HepG2 (cell line): ENCODE measurements at regions not wholly inside any gene's neighbourhood (a gene's known extent, or its start where the extent isn't known, plus 50 kb on each side); places are given as distances from the start of the nearest gene placed in this dataset.

Experiments used
- ATAC-seq: fragments of 200-7000 bp; cut with Tn5 transposase; 3 replicates; pipeline ENCODE4 v1.9.1; 2020; ENCODE audit warnings: mild to moderate bottlenecking, moderate library complexity
- BruUV-seq: library from RNA; stranded (reverse); fragments of 400-500 nt; replicated peaks from 2 replicates; lab custom pipeline; 2021; lab: Mats Ljungman, UMichigan
- CTCF ChIA-PET: fragments of 300-600 bp; formaldehyde crosslinking; extraction: SDS; loops from one replicate; lab custom pipeline; 2021; ENCODE audit warnings: low total read pairs, inconsistent platforms, low intra/inter-chr PET ratio; lab: Yijun Ruan, JAX
- POLR2A ChIA-PET: fragments of 350-600 bp; sonication (Branson Sonifier 250); formaldehyde crosslinking; loops from one replicate; lab custom pipeline; 2020; ENCODE audit warnings: antibody characterized with exemption, inconsistent platforms; lab: Yijun Ruan, JAX
- DNase-seq: peaks from one replicate; pipeline ENCODE4 v3.0.0-alpha.2; 2015; ENCODE audit warnings: low spot score
- FAIRE-seq: peaks from 3 replicates; lab custom pipeline; 2011; peaks lifted over from hg19 to GRCh38; lab: Jason Lieb, UNC
- H2AFZ ChIP-seq: one replicate; pipeline ENCODE4 v1.6.1; 2011; ENCODE audit warnings: low read length, inconsistent platforms
- H3K27ac ChIP-seq: fragments of 300-600 bp; 3 replicates; pipeline ENCODE4 v1.8.0; 2011; ENCODE audit warnings: mixed run types, mild to moderate bottlenecking, mixed read lengths, low read length, inconsistent platforms; ENCODE audit not compliant: insufficient read depth; ENCODE audit errors: extremely low read length
- H3K27me3 ChIP-seq, 2 experiments: fragments of 200-600 bp in 1 of 2; 2 replicates in 1 of 2; 3 replicates in 1 of 2; pipeline versions ENCODE4 v1.6.0 to v1.8.0; 2011; ENCODE audit warnings: low read length in 2 of 2, mild to moderate bottlenecking in 2 of 2, moderate library complexity in 2 of 2, inconsistent platforms in 1 of 2; ENCODE audit not compliant: insufficient read depth in 2 of 2, control insufficient read depth in 1 of 2
- H3K36me3 ChIP-seq, 2 experiments: fragments of 200-600 bp in 1 of 2; replicated peaks in 1 of 2; 2 replicates in 1 of 2; 3 replicates in 1 of 2; pipeline versions ENCODE4 v1.5.1 to v1.8.0; 2011; ENCODE audit warnings: low read length in 2 of 2, inconsistent platforms in 1 of 2; ENCODE audit not compliant: insufficient read depth in 2 of 2, control insufficient read depth in 1 of 2
- H3K4me1 ChIP-seq: 2 replicates; pipeline ENCODE4 v1.5.1; 2012; ENCODE audit warnings: low read length, inconsistent platforms; ENCODE audit not compliant: insufficient read depth
- H3K4me2 ChIP-seq: 2 replicates; pipeline ENCODE4 v1.6.0; 2011; ENCODE audit warnings: low read depth, low read length, inconsistent platforms
- H3K4me3 ChIP-seq, 3 experiments: fragments of 200-600 bp in 1 of 3; sonication (generic), shearing (Covaris generic) in 1 of 3; replicated peaks in 1 of 3; 2 replicates each; pipeline ENCODE4 v1.5.1; 2011 to 2016; ENCODE audit warnings: low read length in 3 of 3, inconsistent platforms in 2 of 3, low read depth in 2 of 3, mild to moderate bottlenecking in 2 of 3, control low read depth in 1 of 3, mixed read lengths in 1 of 3; ENCODE audit not compliant: insufficient read depth in 1 of 3
- H3K79me2 ChIP-seq: one replicate; pipeline ENCODE4 v1.6.1; 2011; ENCODE audit warnings: low read length, inconsistent platforms; ENCODE audit not compliant: insufficient read depth
- H3K9ac ChIP-seq: 2 replicates; pipeline ENCODE4 v1.6.0; 2011; ENCODE audit warnings: mild to moderate bottlenecking, low read depth, low read length, inconsistent platforms; ENCODE audit not compliant: insufficient read depth
- H3K9me3 ChIP-seq: 2 replicates; pipeline ENCODE4 v1.5.1; 2012; ENCODE audit warnings: mild to moderate bottlenecking, low read length
- H4K20me1 ChIP-seq: 2 replicates; pipeline ENCODE4 v1.6.0; 2011; ENCODE audit warnings: inconsistent platforms, mild to moderate bottlenecking, low read length, moderate library complexity; ENCODE audit not compliant: insufficient read depth
- AGO1 ChIP-seq: fragments of 200-400 bp; formaldehyde crosslinking; IDR thresholded peaks from 2 replicates; pipeline ENCODE4 v1.6.1; 2017; ENCODE audit warnings: mild to moderate bottlenecking, low read depth, low read length, moderate library complexity; ENCODE audit not compliant: poor library complexity, severe bottlenecking
- CCAR2 ChIP-seq: fragments of 200-400 bp; formaldehyde crosslinking; optimal IDR thresholded peaks from 2 replicates; pipeline ENCODE3; 2018; ENCODE audit warnings: low read depth, mild to moderate bottlenecking, low read length, moderate library complexity
- ELF4 ChIP-seq: sonication (generic); formaldehyde crosslinking; IDR thresholded peaks from 2 replicates; pipeline ENCODE4 v1.5.0; 2020; ENCODE audit warnings: missing genetic modification reagents, mild to moderate bottlenecking, moderate library complexity, borderline replicate concordance
- KDM1A ChIP-seq: IDR thresholded peaks from 2 replicates; pipeline ENCODE4 v1.6.1; 2016; ENCODE audit warnings: missing compliant biosample characterization
- KLF9 ChIP-seq: IDR thresholded peaks from 2 replicates; pipeline ENCODE4 v1.6.1; 2016; ENCODE audit warnings: low read depth
- MNT ChIP-seq: fragments of 450-650 bp; IDR thresholded peaks from 2 replicates; pipeline ENCODE4 v1.6.1; 2016
- RELA ChIP-seq: sonication (generic); formaldehyde crosslinking; IDR thresholded peaks from 2 replicates; pipeline ENCODE4 v1.4.0; 2020; ENCODE audit warnings: missing genetic modification reagents
- RFXANK ChIP-seq: IDR thresholded peaks from 2 replicates; pipeline ENCODE4 v1.6.1; 2016
- ZFP1 ChIP-seq: IDR thresholded peaks from 2 replicates; pipeline ENCODE4 v1.6.1; 2016
- ZNF136 ChIP-seq: sonication (generic); formaldehyde crosslinking; IDR thresholded peaks from 2 replicates; pipeline ENCODE4 v1.8.1; 2022; ENCODE audit warnings: low read depth, mild to moderate bottlenecking, moderate library complexity, missing genetic modification reagents
- ZNF18 ChIP-seq: sonication (generic); formaldehyde crosslinking; IDR thresholded peaks from 2 replicates; pipeline ENCODE4 v1.8.0; 2022; ENCODE audit warnings: mild to moderate bottlenecking, missing genetic modification reagents; ENCODE audit not compliant: insufficient replicate concordance
- WGBS: methylation state at CpG from one replicate; pipeline ENCODE4 v1.1.6; 2017; ENCODE audit warnings: low lambda C conversion rate; 5-methylcytosine and 5-hydroxymethylcytosine counted together
- in situ Hi-C: cut with HindIII; loops from 2 replicates; pipeline ENCODE4 v1.10.0; 2017; ENCODE audit warnings: low pct_unique_long_range_greater_than_20kb; ENCODE audit not compliant: extremely low pct_ligation_motif_present
- intact Hi-C: fragments of 100-400 bp; cut with micrococcal nuclease; formaldehyde crosslinking; loops from one replicate; pipeline ENCODE4 v1.10.0; 2022; ENCODE audit not compliant: unreplicated experiment

DNA sequence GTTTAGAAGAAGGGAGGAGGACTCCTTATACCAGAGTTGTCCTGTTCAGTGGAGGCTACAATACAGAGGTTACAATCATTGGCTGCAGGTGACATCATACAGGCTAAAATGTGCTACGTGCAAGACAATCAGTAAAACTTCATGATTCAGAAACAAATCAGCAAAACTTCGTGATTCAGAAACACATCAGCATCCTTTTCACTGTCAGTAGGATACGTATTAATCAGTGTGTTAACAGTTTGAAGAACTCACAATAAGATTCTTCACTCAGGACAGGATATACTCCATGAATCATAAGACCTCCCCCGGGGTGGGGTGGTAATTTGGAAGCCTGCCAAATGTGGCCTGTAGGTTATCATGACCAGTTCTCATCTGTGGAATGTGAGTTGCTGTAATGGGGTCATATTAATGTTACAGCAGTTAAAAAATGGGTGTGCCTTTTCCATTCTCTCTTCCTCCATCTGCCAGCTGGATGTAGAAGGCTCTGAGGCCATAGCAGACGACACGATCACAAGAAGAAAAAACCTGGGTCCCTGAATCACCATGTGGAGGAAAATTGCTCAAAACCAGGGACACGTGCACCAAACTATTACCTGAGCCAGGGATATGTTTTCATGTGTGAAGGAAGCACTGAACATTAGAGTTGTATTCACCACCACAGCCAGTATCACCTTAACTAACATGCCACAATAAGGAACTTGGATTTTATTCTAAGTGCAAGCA lies 134.8 kb upstream of the CREB1 start:
- WGBS = under 1% methylated on average over 7 of the region's 7 CpGs
- FAIRE-seq (no peak), DNase-seq (no peak), ATAC-seq (no peak)
- Histone ChIP-seq H3K4me1 (no peaks in the 10 kb centered on the region), H3K4me2 (no peak overlapping the region), H2AFZ (no peak overlapping the region), H3K9ac (no peak overlapping the region), H3K4me3 (no peak overlapping the region), H4K20me1 (no peaks in the 10 kb centered on the region), H3K36me3 (no peaks in the 10 kb centered on the region), H3K9me3 (no peaks in the 10 kb centered on the region), H3K79me2 (no peaks in the 10 kb centered on the region), H3K27me3 (no peaks in the 10 kb centered on the region), H3K27ac (no peak overlapping the region)
- ChIA-PET POLR2A (no interaction called here), CTCF (no interaction called here)
- BruUV-seq = no TSS peak
- intact Hi-C loops = no loop called here
- in situ Hi-C loops = no loop called here
- TF ChIP-seq MNT (peak; percentile 89), RFXANK (CRISPR knock-in tag) (no peak)

- no peak for FAIRE-seq
- ChIA-PET POLR2A (no interaction called here), CTCF (no interaction called here)
- H4K20me1 ChIP-seq = no peaks in the 10 kb centered on the region
- no peaks in the 10 kb centered on the region for H3K9me3 ChIP-seq
- no peak overlapping the region for H3K4me2 ChIP-seq
- no peak overlapping the region for H2AFZ ChIP-seq
- no peaks in the 10 kb centered on the region for H3K79me2 ChIP-seq
- H3K9ac ChIP-seq = no peak overlapping the region
- H3K27me3 ChIP-seq = no peaks in the 10 kb centered on the region
- no TSS peak for BruUV-seq
- no peak overlapping the region for H3K4me3 ChIP-seq
- no peak overlapping the region for H3K27ac ChIP-seq
- no peak for ATAC-seq
- H3K4me1 ChIP-seq = no peaks in the 10 kb centered on the region
- WGBS = 24% methylated on average over 2 of the region's 2 CpGs
- in situ Hi-C loops = no loop called here
- H3K36me3 ChIP-seq = no peaks in the 10 kb centered on the region
- intact Hi-C loops = no loop called here
- no peak for DNase-seq
- TF ChIP-seq RELA (CRISPR knock-in tag) = no peak
- no peak for TF ChIP-seq AGO1
- no peak for TF ChIP-seq CCAR2
- no peak for TF ChIP-seq ELF4 (CRISPR knock-in tag)
- no peak for TF ChIP-seq ZNF18 (CRISPR knock-in tag)
- no peak for TF ChIP-seq KDM1A (CRISPR knock-in tag)
- TF ChIP-seq ZNF136 (CRISPR knock-in tag) = no peak
- TF ChIP-seq ZFP1 (CRISPR knock-in tag) = no peak
- TF ChIP-seq KLF9 = no peak
Observed at GRCh38 chr2:207395535-207396251, 134.1 kb upstream of the CREB1 start.
